Adrenal gland (tissue), 9 donors: ENCODE measurements at regions not wholly inside any gene's neighbourhood (a gene's known extent, or its start where the extent isn't known, plus 50 kb on each side); places are given as distances from the start of the nearest gene placed in this dataset.
"Not testable (repeated sequence)": the region's sequence is repeated elsewhere in the genome, so short reads cannot be mapped to it uniquely, and the experiment has no call there.

ENCODE experiments used
- DNase-seq, 7 donors: peaks; one replicate each; pipeline ENCODE4 v3.0.0-alpha.2; 2019 to 2020
- H3K27ac ChIP-seq, 5 donors: fragments of 200-600 bp; sonication (generic) in 4 of 5; 1 replicate in 3 of 5; 2 replicates in 2 of 5; pipeline versions ENCODE4 v1.5.1 to v1.8.0; 2016 to 2020; ENCODE audit warnings: mild to moderate bottlenecking in 1 of 5
- H3K27me3 ChIP-seq: fragments of 200-600 bp; 2 replicates; pipeline ENCODE4 v1.8.0; 2021
- H3K36me3 ChIP-seq, 2 donors: fragments of 200-600 bp; replicated peaks in 1 of 2; 1 replicate in 1 of 2; 2 replicates in 1 of 2; pipeline versions ENCODE4 v1.5.1 to v1.8.0; 2018 to 2022
- H3K4me1 ChIP-seq, 2 donors: fragments of 200-600 bp; replicated peaks in 1 of 2; 1 replicate in 1 of 2; 2 replicates in 1 of 2; pipeline versions ENCODE4 v1.5.1 to v1.8.0; 2018 to 2021
- H3K4me3 ChIP-seq, 4 donors: fragments of 200-600 bp; sonication (generic) in 3 of 4; one replicate each; pipeline ENCODE4 v1.5.1; 2016 to 2018
- H3K9me3 ChIP-seq, 3 donors: fragments of 200-600 bp; sonication (generic) in 1 of 3; replicated peaks in 1 of 3; 1 replicate in 2 of 3; 2 replicates in 1 of 3; pipeline versions ENCODE4 v1.5.1 to v1.8.0; 2016 to 2021
- WGBS, 4 donors: extraction: QIAGEN DNeasy Blood & Tissue Kit in 2 of 4; methylation state at CpG; one replicate each; pipeline versions ENCODE4 v1.1.5 to v1.1.7; 2013 to 2017; 5-methylcytosine and 5-hydroxymethylcytosine counted together
- intact Hi-C, 2 donors: fragments of 100-400 bp; cut with DNase I; formaldehyde crosslinking; loops; one replicate each; pipeline versions ENCODE4 v1.14.1 to v1.15.0; 2022 to 2023
- donor health status: healthy with polysubstance abuse.
- donor health status: Bipolar disorder and iron deficiency.
- donor health status: DM: yes; HTN: yes; CAD: no.
- donor health status: DM: no; HTN: no; CAD: no.
- donor health status: DM: no; HTN: no; CAD: no.

GRCh38 chr2:111266556-111266955 is 145.8 kb downstream of the BCL2L11 start:
- H3K36me3 ChIP-seq, H3K4me3 ChIP-seq, H3K9me3 ChIP-seq, intact Hi-C loops, H3K4me1 ChIP-seq, H3K27me3 ChIP-seq: not testable (repeated sequence)
- peak overlapping the region in 1 of 5 donors; percentile 45 for H3K27ac ChIP-seq
- peak in 2 of 7 donors; percentile 10 to 21 for DNase-seq
- WGBS, 4 donors, result 65 to 83% (median 77%) methylated on average over 6 of the region's 6 CpGs

GRCh38 chr2:111267038-111267437 is 146.3 kb downstream of the BCL2L11 start:
- intact Hi-C loops, H3K4me1 ChIP-seq, H3K9me3 ChIP-seq, H3K36me3 ChIP-seq, H3K4me3 ChIP-seq, H3K27me3 ChIP-seq: not testable (repeated sequence)
- WGBS, 4 donors, result 14 to 35% (median 22%) methylated on average over 1 to 14 of the region's 14 CpGs
- DNase-seq, result peak; percentile 87 to 97 (median 96)
- peak overlapping the region in 2 of 5 donors; percentile 45 to 47 for H3K27ac ChIP-seq

- DNase-seq, intact Hi-C loops, H3K9me3 ChIP-seq, H3K36me3 ChIP-seq, H3K27ac ChIP-seq, H3K4me3 ChIP-seq, H3K4me1 ChIP-seq, H3K27me3 ChIP-seq: not testable (repeated sequence)
- WGBS, 4 donors, result 90% methylated on average over 2 of the region's 4 CpGs; no CpG with 5 or more reads in 3 of the 4 donors
These were observed 149.1 kb downstream of the BCL2L11 start for GRCh38 chr2:111269761-111270323.

GRCh38 chr2:111270569-111270968 is 149.9 kb downstream of the BCL2L11 start:
- H3K27ac ChIP-seq, H3K36me3 ChIP-seq, H3K4me3 ChIP-seq, H3K4me1 ChIP-seq, DNase-seq, H3K9me3 ChIP-seq, H3K27me3 ChIP-seq, intact Hi-C loops: not testable (repeated sequence)
- WGBS, 4 donors, result 80 to 100% (median 97%) methylated on average over 1 to 2 of the region's 3 CpGs; no CpG with 5 or more reads in 1 of the 4 donors

- H3K27ac ChIP-seq, DNase-seq, H3K4me3 ChIP-seq, H3K4me1 ChIP-seq, intact Hi-C loops, H3K27me3 ChIP-seq, H3K9me3 ChIP-seq, H3K36me3 ChIP-seq: not testable (repeated sequence)
- WGBS, 4 donors, result 97 to 98% methylated on average over 5 of the region's 8 CpGs; no CpG with 5 or more reads in 2 of the 4 donors
These were observed 151.1 kb downstream of the BCL2L11 start for GRCh38 chr2:111271647-111272304.

- H3K27me3 ChIP-seq, intact Hi-C loops, H3K36me3 ChIP-seq, H3K9me3 ChIP-seq, H3K4me3 ChIP-seq, H3K4me1 ChIP-seq, H3K27ac ChIP-seq, DNase-seq: not testable (repeated sequence)
- 57 to 97% (median 85%) methylated on average over 3 of the region's 7 CpGs for WGBS, 4 donors
These were observed 152.3 kb downstream of the BCL2L11 start for GRCh38 chr2:111273007-111273406.

- H3K27me3 ChIP-seq, DNase-seq, H3K9me3 ChIP-seq, H3K27ac ChIP-seq, H3K4me3 ChIP-seq, H3K36me3 ChIP-seq, H3K4me1 ChIP-seq, intact Hi-C loops: not testable (repeated sequence)
- 76 to 93% (median 82%) methylated on average over 9 to 13 of the region's 15 CpGs for WGBS, 4 donors
These were observed 154.5 kb downstream of the BCL2L11 start for GRCh38 chr2:111275047-111275853.

- H3K9me3 ChIP-seq, DNase-seq, H3K27ac ChIP-seq, intact Hi-C loops, H3K27me3 ChIP-seq, H3K4me3 ChIP-seq, H3K4me1 ChIP-seq, H3K36me3 ChIP-seq: not testable (repeated sequence)
- WGBS, 4 donors, result 80 to 97% (median 92%) methylated on average over 1 to 2 of the region's 3 CpGs; no CpG with 5 or more reads in 1 of the 4 donors
These were observed 155.1 kb downstream of the BCL2L11 start for GRCh38 chr2:111275854-111276171.

GRCh38 chr2:111278133-111278532 is 157.4 kb downstream of the BCL2L11 start:
- intact Hi-C loops, H3K4me3 ChIP-seq, H3K9me3 ChIP-seq, H3K36me3 ChIP-seq, H3K4me1 ChIP-seq, H3K27ac ChIP-seq, H3K27me3 ChIP-seq, DNase-seq: not testable (repeated sequence)
- WGBS, 4 donors, result 80 to 100% (median 97%) methylated on average over 1 to 3 of the region's 3 CpGs; no CpG with 5 or more reads in 1 of the 4 donors

- H3K4me1 ChIP-seq, H3K9me3 ChIP-seq, intact Hi-C loops, H3K4me3 ChIP-seq, H3K36me3 ChIP-seq, DNase-seq, H3K27me3 ChIP-seq, H3K27ac ChIP-seq: not testable (repeated sequence)
- WGBS, 4 donors, result 94 to 97% methylated on average over 2 of the region's 6 CpGs; no CpG with 5 or more reads in 2 of the 4 donors
These were observed 160.1 kb downstream of the BCL2L11 start for GRCh38 chr2:111280709-111281286.
